Activated CD4-positive, alpha-beta T cell treated with anti-CD3 and anti-CD28 coated beads, Interleukin-10, Interleukin-2, amounts not matched to agents 100 ng/mL and 50 ng/mL, durations not matched to agents 16 hours and 8 hours (primary cell): ENCODE measurements at regions not wholly inside any gene's neighbourhood (a gene's known extent, or its start where the extent isn't known, plus 50 kb on each side); places are given as distances from the start of the nearest gene placed in this dataset.

Source experiments
- DNase-seq: peaks from one replicate; pipeline ENCODE4 v3.0.0-alpha.2; 2020

DNA sequence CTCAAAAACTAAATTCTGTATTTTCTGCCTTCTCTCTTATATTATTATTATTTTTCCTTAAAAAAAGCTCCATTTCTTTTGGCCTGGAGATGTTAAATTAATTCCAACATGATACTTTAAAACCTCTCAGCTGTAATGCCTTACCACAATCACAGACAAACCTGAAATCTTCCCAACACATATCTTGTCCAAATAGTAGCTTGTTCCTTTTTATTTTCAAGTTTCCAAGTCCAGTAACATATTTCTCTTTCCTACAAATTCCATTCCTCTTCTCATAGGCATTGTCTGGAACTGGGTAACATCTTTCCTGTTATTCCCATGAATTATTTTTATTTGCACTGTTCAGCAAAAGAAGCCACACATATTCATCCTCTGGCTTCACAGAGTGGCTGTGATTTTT, 137.0 kb downstream of the SLITRK6 start:
- no peak for DNase-seq

DNA sequence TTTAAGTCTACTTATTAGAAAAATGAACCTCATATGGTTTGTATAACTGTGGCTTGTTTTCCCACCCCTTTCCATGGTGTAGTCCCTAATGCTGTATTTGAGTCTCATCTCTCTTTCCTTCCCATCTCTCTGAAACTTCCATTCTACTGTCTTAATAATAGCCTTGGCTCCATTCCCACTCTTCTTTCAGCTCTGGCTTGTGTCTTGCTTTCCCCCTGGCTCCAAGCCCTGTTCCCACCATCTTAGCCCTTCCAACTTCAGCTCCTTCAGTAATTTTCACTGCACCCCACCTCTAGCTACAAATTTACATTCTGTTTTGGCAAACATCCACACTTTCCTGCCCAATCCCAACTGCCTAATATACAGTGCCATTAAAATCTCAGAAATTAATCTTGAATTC, 137.5 kb downstream of the SLITRK6 start:
- no peak for DNase-seq

DNA sequence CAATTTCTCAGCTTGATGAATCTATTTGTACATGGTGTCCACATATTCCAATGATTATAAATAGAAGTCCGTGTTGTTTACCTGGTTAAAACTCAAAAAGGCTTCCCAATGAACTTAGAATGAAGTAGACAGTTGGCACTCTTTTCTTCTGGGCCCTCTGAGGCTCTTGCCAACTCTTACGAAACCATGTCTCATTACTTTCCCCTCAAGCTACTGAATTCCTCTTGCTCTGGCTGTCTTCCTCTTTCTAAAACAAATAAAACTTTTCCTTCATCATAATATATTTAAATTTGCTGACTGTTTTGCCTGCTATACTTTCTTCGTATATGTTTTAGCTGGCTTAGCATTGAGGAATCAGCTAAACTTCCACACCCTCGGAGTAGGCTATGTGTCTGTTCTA, 139.7 kb downstream of the SLITRK6 start:
- no peak for DNase-seq

DNA sequence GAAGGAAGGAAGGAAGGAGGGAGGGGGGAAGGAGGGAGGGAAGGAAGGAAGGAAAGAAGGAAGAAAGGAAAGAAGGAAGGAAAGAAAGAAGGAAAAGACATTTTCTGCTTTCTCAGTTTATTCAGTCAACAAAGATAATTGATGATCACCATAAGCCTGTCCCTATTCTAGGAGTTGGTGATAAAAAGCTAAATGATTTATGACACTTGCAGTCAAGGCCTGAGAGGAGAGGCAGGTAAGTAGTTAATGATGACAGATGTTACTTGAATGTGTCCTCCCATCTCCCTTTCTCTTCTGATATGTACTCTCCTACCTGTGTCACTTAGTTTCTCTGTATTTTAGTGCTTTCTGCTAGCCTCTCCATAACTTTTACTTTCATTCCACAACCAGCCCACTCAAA, 141.3 kb downstream of the SLITRK6 start:
- no peak for DNase-seq

DNA sequence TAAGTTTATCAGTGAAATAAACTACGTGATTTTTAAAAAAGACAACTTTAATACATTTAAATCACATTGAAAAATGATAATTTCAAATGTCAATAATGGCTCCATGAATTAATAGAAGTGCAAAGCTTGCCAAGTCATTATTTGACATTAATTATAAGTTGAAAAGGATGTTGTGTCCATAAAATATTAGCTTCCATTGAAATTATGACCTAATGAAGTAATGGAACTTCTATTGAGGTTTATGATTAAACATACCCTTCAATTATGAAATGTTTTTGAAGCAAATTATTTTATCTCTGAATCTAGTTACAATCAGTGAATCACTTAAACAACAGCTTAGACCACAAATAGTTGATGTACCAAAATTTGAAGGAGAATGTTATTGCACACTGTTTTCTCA, 144.2 kb downstream of the SLITRK6 start:
- no peak for DNase-seq

DNA sequence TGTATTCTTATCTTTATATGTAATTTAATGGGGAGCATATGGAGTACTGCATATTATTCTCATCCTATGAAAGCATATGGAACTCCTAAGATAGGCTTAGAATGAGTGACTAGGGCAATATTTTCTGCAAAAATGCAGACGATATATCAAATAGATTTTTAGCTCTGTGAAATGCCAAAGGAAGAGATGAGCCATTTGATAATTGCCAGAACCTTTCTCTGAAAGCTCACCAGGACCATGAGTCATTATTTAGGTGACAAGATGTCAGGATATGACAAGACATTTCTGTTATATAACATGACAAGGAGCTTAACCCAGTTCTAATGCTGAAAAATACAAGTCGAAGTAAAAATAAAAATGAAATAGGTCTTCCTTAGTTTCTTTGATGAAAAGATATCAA, 145.0 kb downstream of the SLITRK6 start:
- no peak for DNase-seq

DNA sequence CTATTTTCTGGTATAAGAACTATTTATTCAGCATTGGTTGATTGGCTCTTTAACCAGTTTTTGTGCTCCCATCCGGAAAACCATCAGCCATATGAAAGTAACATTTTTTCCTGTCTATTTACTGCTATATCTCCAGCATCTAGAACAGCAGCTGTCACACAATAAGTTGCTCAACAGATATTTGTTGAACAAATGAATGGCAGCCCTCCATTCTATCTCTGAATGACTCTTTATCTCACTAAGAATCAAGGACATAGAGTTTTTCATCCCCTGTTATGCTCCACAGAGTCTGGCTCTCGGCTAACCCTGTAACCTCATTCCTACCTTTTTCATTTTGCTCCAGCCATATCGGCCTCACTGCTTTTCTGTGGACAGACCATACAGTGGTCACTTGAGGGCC, 145.5 kb downstream of the SLITRK6 start:
- no peak for DNase-seq

DNA sequence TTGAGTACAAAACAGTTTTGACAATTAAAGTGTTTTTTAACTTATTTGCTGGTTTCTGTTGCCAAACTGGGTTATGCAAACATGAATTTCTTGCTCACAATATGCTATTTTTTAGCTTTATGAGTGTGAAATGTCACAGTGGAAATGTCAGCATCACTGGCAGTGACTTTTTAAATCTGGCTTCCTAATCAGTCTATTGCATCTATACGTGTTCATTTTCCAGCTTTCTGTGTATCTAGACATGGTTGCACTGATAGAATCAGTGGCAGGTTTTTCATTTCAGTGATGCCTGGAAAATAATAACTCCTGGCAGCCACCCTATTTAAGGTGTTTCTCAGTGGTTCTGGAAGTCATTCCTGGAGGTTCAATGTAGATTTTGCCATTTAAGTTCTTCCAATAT, 146.7 kb downstream of the SLITRK6 start:
- DNase-seq: no peak

DNA sequence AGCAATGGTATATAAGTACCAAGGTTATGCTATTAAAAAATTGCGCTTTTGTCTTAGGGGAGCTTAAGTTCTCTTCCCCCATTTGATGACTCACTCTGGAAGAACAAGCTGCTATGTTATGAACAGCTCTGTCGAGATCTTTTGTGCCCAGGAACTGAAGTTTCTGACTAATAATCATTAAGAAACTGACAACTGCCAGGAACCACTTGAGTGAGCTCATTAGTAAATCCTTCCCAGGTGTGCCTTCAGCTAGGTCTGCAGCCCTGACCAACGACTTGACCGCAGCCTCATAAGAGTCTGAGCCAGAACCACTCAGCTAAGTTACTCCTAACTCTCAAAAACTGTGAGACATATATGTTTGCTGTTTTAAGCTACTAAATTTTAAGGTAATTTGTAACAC, 147.8 kb downstream of the SLITRK6 start:
- no peak for DNase-seq

DNA sequence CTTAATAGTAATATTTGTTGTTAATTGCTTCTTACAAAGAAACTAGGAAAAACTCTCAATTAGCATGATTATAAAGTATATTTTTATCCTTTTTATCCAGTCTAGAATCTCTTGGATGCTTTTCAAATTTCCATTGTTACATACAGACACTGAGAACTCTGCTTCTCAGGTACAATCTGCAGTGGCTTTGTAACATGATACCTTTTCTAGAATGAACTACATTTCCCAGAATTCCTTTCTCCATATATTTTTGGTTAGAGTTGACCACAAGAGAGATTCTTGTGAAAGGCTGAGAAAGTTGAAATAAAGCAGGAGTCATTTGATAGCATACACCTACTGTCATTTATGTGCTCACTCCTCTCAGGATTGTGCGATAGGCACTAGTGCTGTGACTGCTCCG, 148.6 kb downstream of the SLITRK6 start:
- DNase-seq: no peak

DNA sequence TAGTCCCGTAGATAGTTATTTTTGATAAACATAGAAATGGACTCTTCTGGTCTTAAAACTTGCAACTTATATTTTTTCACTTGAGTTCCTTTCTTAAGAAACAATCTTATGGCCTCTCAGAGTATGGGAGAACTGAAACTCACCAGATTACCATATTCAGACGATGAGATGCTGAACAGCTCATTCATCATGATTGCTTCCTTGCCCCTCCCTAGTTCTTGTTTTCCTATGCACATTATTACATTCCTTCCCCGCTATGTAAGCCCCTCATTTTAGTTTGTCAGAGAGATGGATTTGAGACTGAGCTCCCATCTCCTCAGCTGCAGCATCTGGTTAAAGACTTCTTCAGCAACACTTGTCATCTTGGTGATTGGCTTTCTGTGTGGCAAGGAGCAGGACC, 158.5 kb downstream of the SLITRK6 start:
- no peak for DNase-seq

DNA sequence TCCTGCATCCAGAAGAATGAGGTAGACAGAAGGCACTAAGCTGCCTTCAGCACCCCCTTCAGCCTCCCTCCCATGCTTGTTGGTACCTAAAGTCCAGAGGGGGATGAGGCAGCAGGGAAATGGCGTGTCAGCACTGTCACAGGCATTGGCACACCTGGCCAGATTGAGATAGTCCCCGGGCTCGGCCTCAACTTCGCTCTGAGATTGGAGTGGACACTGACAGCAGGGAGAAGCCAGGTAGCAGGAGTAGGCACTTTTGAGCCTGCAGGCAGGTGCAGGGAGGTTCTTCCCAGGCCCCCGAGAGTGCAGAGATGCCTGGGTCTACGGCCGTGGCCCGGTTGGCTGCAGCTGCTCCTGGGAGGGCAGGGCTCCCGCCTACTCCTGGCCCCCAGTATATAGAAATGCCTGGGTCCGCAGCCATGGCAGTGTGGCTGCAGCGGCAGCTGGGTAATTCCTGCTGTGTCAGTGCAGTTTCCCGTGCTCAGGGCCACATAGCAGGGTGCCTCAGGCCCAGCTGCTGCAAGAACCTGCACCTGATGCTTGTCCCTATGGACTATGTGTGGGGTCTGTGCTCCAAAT, 160.3 kb downstream of the SLITRK6 start:
- DNase-seq: no peak

DNA sequence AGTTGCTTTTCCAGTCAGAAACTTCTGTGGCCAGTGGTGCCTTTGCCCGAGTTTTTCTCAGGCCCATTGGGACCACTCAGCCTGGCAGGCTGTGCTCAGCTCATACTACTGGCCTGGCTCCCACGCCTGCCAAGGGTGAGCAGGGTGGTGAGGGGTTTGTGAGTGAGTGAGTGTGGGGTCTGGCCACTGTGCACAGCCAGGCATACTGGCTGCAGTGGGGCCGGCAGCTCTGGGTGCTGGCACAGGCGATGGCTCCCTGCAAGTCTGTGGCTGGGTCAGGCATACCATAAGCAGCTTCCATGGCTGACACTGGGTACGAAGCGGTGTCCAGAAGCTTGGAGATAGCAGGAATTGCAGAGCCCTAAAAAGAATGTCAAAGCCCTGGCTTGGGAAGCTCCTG, 161.0 kb downstream of the SLITRK6 start:
- no peak for DNase-seq

DNA sequence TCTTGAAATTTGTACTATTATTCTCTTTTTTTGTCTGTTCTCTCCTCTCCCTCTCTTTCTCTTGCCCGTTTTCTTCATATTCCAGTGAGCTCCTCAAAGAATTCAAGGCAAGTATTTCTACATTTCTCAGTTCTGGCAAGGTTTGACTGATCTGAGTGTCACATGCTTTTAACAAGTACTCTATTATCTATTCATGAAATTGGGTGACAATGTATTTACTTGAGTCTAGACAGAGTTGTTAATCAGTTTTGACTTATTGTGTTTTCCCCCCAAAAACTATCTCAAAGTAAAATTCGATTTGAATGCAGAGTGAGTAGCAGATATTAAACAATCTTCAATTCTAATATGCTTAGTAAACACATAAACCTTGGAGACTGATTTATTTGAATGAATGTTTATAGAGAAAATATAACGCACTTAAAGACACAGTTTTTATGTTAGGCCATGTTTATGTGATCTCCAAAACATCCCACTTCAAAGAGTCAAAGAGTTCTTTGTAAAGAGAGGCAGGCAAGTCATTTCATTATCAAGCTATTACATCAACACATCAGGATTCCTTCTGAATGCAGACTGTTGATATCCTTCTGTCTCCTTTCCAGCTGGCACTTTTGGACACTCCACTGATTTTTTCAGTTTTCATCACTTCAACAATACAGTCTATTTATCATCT, 166.6 kb downstream of the SLITRK6 start:
- no peak for DNase-seq

DNA sequence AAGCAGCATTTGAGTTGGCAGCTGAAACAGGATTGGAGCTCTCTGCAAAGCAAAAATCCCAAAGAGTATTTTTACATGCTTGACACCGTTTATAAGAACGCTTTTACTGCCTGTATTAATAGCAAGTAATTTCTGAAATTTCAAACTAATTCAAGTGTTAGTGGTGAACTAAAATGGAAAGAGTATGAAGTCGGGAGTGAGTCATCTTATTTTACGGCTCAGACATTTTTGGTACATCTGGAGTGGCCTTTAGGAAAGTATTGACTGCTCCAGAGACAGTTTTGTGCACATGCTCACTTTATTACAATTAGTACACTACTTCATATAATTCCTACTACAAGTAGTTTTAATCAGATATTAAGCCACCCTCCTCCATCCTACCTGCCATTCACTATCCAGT, 167.4 kb downstream of the SLITRK6 start:
- DNase-seq: no peak

DNA sequence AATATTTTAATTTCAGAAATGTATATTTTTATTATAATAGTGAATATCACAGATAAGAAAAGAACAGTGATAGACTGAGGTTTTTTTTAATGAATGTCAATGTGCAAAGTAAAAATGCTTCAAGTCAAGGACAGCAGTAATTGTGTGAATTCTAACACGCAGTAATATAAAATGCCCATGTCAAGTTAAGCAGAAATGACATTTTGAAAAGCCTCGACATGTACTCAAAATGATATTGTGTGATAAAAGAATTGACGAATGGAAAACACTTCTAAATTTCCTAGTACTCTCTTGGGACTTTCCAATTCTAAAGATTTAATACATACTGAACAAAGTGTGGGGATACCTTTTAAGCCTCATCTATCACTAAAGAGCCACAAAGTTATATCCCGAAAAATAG, 172.6 kb downstream of the SLITRK6 start:
- DNase-seq: no peak

DNA sequence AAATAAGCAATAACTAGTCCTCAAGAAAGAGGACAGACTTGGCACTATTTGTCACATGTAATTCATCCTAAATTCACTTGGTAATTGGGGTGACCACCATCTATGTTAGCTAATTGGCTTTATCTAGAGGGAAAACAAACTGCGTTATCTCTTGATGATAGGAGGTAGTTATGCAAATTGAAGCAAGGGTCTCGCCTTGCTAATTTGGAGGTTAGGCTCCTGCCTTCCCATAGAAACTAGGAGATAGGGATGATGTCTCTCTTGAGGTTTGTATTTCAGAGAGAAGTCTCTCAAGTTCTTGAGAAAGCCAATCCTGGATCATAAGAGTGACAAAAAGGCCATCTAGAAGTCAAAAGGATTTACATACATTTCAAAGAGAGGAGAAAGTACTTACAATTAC, 179.9 kb downstream of the SLITRK6 start:
- DNase-seq: no peak

DNA sequence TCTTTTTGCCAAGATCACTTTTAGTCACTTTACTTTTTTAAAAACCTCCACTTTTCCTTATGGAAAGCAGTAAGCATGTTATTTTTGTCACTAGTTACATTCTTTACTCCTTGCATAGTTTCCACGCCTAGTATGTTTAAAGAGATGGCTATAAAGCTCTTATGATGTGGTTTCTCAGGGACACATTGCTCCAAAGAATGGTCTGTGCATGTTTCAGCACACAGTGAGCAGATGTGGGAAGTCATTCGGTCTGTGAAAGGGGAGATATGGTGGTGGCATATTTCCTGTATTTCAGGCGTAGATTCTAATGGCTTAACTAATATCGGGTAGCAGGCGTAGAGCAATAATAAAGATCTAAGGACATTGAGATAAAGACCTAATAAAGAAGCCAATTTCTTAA, 180.7 kb downstream of the SLITRK6 start:
- DNase-seq: no peak

DNA sequence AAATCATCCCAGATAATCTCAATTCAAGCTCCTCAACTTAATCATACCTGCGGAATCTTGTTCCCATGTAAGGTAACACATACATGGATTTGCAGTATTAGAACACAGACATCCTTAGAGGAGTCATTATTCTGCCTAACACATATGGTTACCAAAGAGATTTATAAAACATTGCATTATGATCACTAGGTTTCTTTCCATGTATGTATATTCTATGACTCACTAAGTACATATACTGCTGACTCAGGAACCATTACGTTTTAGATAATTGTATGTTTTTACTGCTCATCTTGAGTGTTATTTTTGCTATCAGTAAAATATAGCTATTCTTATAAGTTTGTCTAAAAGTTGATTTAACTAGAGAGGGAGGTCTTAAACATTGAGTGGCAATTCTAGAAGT, 182.9 kb downstream of the SLITRK6 start:
- DNase-seq: no peak

DNA sequence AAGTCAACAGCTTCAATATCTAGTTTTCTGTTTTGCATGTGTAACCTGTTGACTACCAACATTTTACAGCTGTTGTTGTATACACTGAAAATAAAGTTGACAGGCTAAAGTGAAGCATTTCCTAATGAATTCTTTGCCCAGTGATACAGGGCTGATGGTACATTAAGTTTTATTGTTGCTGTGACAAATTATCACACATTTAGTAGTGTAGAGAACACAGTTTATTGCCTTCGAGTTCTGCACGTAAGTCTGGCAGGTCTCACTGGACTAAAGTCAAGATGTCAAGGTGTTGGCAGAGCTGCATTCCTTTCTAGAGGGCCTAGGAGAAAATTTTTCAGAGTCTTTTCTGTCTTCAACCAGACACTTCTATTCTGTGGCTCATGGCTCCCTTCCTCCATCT, 184.2 kb downstream of the SLITRK6 start:
- no peak for DNase-seq

DNA sequence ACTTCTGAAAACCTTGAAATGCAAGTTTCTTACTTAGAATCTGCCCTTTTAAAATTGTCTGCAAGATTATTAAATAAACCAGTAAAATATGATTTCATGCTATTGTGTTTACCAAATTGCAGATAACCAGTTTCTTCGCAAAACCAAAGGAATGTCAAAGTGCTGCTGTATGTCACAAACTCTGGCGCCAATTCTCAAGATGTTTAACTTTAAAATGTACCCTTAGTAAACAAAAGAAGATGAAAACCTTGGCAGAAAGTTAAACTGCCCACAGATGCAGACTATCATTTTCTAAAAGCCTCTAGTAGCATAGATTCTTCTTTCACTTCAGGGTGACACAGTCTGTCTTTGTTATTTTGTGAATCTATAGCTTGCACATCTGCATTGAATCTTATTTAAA, 189.2 kb downstream of the SLITRK6 start:
- DNase-seq: no peak

DNA sequence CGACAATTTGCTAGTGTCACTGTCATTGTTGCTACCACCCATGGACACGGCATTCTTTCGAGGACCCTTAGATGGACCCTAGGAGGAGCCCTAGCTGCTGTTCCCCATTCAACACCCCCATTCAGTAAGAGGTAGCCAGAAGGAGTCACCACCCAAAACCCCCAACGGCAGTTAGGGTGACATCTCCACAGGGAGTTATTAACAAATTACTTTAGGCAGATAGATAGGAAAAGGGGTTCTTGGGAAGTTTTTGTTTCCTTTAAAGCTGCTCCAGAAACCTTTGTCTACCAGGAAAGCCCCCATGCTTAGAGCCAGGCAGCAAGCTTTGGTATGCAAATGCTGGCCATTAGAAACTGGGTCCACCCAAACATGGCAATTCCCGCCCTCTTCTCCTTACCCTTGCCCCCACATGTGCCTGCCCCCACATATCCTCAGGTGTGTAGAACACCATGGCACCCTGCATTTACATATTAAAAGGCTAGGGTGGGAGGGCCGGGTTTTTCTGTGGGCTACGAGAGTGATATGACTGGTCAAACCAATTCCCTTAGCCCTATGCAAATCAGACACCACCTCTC, 190.9 kb downstream of the SLITRK6 start:
- no peak for DNase-seq

DNA sequence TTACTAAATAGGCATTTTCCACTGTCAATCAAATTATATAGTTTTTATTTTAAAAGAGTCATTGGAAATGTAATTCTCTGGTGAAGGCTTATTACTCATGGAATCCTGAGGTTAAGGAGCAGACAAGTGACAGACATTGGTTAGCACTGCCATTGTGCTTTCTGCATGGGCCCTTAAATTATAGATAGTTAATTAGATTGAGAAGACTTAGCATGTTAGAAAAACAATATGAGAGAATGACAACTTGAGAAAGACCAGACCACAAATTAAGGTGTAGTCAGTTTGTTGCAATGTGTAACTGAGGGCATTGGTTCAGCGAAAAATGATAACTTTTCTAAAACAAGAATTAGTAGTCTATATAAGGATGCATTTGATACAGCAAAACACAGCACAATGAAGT, 195.5 kb downstream of the SLITRK6 start:
- DNase-seq: no peak

DNA sequence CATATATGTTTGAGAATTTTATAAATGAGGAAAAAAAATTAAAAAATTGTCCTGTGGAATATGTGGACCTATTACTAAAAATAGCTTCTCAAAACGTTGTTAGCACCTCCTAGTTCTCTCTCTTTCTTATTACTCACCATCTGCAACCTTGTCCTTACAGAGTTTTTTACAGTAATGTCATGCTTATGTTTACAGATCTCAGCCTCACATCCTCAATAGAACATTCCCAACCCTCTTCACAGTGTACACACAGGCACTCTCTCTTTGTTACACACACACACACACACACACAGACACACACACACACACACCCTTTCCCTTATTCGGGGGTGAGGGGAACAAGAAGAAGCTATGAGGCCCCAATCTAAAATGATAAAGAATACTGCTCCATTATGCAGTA, 197.7 kb downstream of the SLITRK6 start:
- DNase-seq: no peak
